H1 (cell line): ENCODE measurements at regions not wholly inside any gene's neighbourhood (a gene's known extent, or its start where the extent isn't known, plus 50 kb on each side); places are given as distances from the start of the nearest gene placed in this dataset.

ENCODE experiments used
- CHD2 ChIP-seq: IDR thresholded peaks from 2 replicates; pipeline ENCODE4 v1.6.1; 2012; ENCODE audit warnings: low read length, improper control_type of control experiment
- CHD7 ChIP-seq: fragments of 300-600 bp; sonication (generic); IDR thresholded peaks from 2 replicates; pipeline ENCODE4 v1.7.1; 2012; ENCODE audit warnings: low read length, moderate library complexity, mild to moderate bottlenecking, inconsistent platforms; ENCODE audit not compliant: insufficient replicate concordance

- no peak for TF ChIP-seq CHD7
- TF ChIP-seq CHD2, result no peak
- TF ChIP-seq, all 59 proteins: peak for 0
Measured at GRCh38 chr2:126038861-126039260, 617.1 kb upstream of the GYPC start (continued).
